ENCODE measurements at regions not wholly inside any gene's neighbourhood (a gene's known extent, or its start where the extent isn't known, plus 50 kb on each side); places are given as distances from the start of the nearest gene placed in this dataset.

DNA sequence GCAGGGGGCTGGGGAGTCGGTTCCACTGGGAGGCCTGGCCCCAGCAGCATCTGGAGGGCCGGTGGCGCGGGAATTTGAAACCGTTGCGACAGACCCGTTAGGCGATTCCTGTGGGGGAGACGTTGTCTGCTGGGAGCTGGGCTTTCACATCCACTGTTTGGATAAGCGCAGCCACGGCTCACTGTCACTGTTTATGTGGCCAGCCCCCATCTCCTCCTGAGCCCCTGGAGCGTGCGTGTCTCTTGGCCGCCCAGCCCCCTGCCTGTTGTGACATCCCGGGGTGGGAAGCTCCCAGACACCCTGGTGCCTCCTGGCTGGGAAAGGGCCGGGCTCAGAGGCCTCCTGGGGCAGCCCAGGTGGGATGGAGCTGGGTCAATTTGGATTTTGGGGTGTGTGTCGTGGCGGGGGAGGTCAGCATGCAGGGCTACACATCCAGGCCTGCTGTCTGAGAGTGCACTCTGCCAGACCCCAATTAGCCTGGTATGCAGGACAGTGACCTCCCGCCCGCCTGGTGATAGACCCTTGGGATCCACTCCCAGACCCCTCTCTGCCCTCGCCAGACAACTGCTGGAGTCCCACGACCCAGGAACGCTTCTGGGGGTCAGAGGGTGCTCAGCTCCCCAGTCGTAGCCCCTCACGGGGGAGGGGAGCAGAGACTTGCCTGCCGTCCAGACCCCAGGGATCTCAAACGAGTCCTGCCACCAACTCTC, 62.0 kb upstream of the RNU6ATAC start:
- no peak for DNase-seq (ENCODE audit: low read depth, low spot score)
- in situ Hi-C loops (cut with HindIII; ENCODE audit: low sequenced_read_pairs): no loop called here
- no peak overlapping the region for H3K4me3 ChIP-seq (ENCODE audit: low read depth, low read length)
- TF ChIP-seq CTCF (IDR thresholded peaks at IDR 0.05; ENCODE audit: low read depth, low read length): no peak

DNA sequence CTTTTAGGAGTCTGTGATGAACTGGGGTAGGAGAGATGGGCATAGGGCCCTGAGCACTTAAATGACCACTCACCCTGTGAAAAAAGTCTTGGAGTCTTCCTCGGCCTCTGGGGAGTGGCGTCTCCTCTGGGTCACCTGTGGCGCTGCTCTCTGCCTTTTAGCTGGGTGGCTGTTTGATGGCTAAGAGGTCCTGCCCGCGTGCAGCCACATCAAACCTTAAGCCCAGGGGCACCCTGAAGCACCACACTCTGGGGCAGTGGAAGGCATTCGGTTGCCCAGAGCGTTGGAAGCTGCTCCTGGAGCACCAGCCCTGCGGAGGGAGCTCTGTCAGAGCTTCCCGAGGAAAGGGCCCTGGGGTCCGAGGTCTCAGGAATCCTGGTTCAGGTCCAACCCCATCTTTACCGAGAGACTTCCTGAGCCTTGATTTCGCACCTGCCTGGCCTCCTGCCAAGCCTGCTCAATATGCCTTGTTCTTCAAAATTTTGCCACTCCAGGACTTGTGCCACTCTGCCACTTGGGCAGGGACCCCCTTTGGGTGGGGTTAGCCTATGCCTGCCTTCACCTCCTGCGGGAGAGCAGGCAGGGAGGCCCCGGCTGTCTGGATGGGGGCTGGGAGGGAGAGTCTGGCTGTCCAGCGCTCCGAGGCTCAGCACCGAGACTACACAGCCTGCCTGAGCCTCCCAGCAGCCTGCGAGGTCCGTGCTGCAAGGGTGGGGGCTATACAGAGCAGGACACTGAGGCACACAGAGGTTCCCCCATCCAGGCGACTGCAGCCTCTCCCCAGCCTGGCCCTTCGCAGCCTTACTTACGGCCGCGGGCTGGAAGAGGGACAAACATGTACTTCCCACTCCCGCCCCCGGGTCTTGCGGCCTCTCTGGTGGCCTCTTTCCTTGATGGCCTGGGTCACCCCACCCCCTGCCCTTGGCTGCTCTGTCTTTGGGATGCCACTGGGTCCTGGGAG, 63.4 kb upstream of the RNU6ATAC start:
- TF ChIP-seq CTCF (IDR thresholded peaks at IDR 0.05; ENCODE audit: low read depth, low read length): no peak
- in situ Hi-C loops (cut with HindIII; ENCODE audit: low sequenced_read_pairs): no loop called here
- H3K4me3 ChIP-seq (ENCODE audit: low read depth, low read length): no peak overlapping the region
- no peak for DNase-seq (ENCODE audit: low read depth, low spot score)

- TF ChIP-seq CTCF (IDR thresholded peaks at IDR 0.05; ENCODE audit: low read depth, low read length): no peak
- H3K4me3 ChIP-seq (ENCODE audit: low read depth, low read length): no peak overlapping the region
- in situ Hi-C loops (cut with HindIII; ENCODE audit: low sequenced_read_pairs): no loop called here
- no peak for DNase-seq (ENCODE audit: low read depth, low spot score)
Observed at GRCh38 chr9:134228649-134229048, 64.3 kb upstream of the RNU6ATAC start.

- TF ChIP-seq CTCF (IDR thresholded peaks at IDR 0.05; ENCODE audit: low read depth, low read length): no peak
- no peak overlapping the region for H3K4me3 ChIP-seq (ENCODE audit: low read depth, low read length)
- no peak for DNase-seq (ENCODE audit: low read depth, low spot score)
- in situ Hi-C loops (cut with HindIII; ENCODE audit: low sequenced_read_pairs): no loop called here
Observed at GRCh38 chr9:134229466-134230091, 65.2 kb upstream of the RNU6ATAC start.

- no peak for DNase-seq (ENCODE audit: low read depth, low spot score)
- no peak for TF ChIP-seq CTCF (IDR thresholded peaks at IDR 0.05; ENCODE audit: low read depth, low read length)
- in situ Hi-C loops (cut with HindIII; ENCODE audit: low sequenced_read_pairs): no loop called here
- no peak overlapping the region for H3K4me3 ChIP-seq (ENCODE audit: low read depth, low read length)
Observed at GRCh38 chr9:134230092-134230941, 66.0 kb upstream of the RNU6ATAC start.

DNA sequence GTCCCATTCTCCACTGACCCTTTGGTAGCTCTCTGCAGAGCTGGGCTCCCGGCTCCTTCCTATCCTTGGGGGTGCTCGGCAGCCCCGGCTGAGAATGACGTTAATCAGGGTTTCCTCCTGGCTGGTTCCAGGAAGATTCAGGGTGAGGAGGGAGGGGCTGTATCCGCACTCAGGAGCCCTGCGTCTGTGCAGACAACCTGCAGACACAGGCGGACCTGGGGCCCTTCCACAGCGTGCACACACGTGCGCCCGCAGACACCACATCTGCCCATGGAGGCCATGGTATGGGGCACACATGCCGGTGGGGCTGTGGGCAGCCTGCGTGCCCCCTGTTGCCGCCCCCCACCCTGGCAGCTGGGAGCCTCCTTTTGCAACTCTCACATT, 66.6 kb upstream of the RNU6ATAC start:
- DNase-seq (ENCODE audit: low read depth, low spot score): no peak
- no peak overlapping the region for H3K4me3 ChIP-seq (ENCODE audit: low read depth, low read length)
- no peak for TF ChIP-seq CTCF (IDR thresholded peaks at IDR 0.05; ENCODE audit: low read depth, low read length)
- in situ Hi-C loops (cut with HindIII; ENCODE audit: low sequenced_read_pairs): no loop called here
